Mesendoderm (in vitro differentiated cells): ENCODE measurements at regions not wholly inside any gene's neighbourhood (a gene's known extent, or its start where the extent isn't known, plus 50 kb on each side); places are given as distances from the start of the nearest gene placed in this dataset.

ENCODE experiments used
- DNase-seq: peaks from one replicate; pipeline ENCODE4 v3.0.0; 2013
- H2AK5ac ChIP-seq: 2 replicates; pipeline ENCODE4 v1.6.1; 2013; ENCODE audit warnings: low read length, inconsistent platforms
- H2BK120ac ChIP-seq: 2 replicates; pipeline ENCODE4 v1.6.1; 2013; ENCODE audit warnings: low read depth, mild to moderate bottlenecking, low read length, moderate library complexity, mixed read lengths
- H2BK15ac ChIP-seq: replicated peaks from 2 replicates; pipeline ENCODE4 v1.6.1; 2013; ENCODE audit warnings: low read depth, mild to moderate bottlenecking, moderate library complexity
- H2BK5ac ChIP-seq: 2 replicates; pipeline ENCODE4 v1.6.1; 2013; ENCODE audit warnings: low read length, inconsistent platforms
- H3K18ac ChIP-seq: 2 replicates; pipeline ENCODE4 v1.6.1; 2013; ENCODE audit warnings: mild to moderate bottlenecking, low read length, mixed read lengths
- H3K23ac ChIP-seq: one replicate; pipeline ENCODE4 v1.6.1; 2013; ENCODE audit warnings: low read length
- H3K27ac ChIP-seq: 2 replicates; pipeline ENCODE4 v1.5.1; 2013; ENCODE audit warnings: low read depth, mild to moderate bottlenecking, inconsistent platforms, low read length, moderate library complexity
- H3K27me3 ChIP-seq: 2 replicates; pipeline ENCODE4 v1.6.1; 2013; ENCODE audit warnings: low read length, control low read depth, mild to moderate bottlenecking, inconsistent platforms; ENCODE audit not compliant: insufficient read depth, poor library complexity
- H3K36me3 ChIP-seq: 2 replicates; pipeline ENCODE4 v1.6.1; 2013; ENCODE audit warnings: low read length, inconsistent platforms; ENCODE audit not compliant: control insufficient read depth, insufficient read depth
- H3K4ac ChIP-seq: one replicate; pipeline ENCODE4 v1.6.1; 2013; ENCODE audit warnings: low read depth, mild to moderate bottlenecking, low read length, moderate library complexity
- H3K4me1 ChIP-seq: 2 replicates; pipeline ENCODE4 v1.6.1; 2013; ENCODE audit warnings: low read depth, low read length, inconsistent platforms; ENCODE audit not compliant: control insufficient read depth
- H3K4me2 ChIP-seq: 2 replicates; pipeline ENCODE4 v1.6.1; 2013; ENCODE audit warnings: low read length
- H3K4me3 ChIP-seq: 2 replicates; pipeline ENCODE4 v1.5.1; 2013; ENCODE audit warnings: mild to moderate bottlenecking, low read length
- H3K56ac ChIP-seq: one replicate; pipeline ENCODE4 v1.6.1; 2013; ENCODE audit warnings: low read length
- H3K79me1 ChIP-seq: 2 replicates; pipeline ENCODE4 v1.6.1; 2013; ENCODE audit warnings: low read length, inconsistent platforms
- H3K79me2 ChIP-seq: 2 replicates; pipeline ENCODE4 v1.6.1; 2013; ENCODE audit warnings: mild to moderate bottlenecking, low read length; ENCODE audit not compliant: control insufficient read depth, insufficient read depth
- H3K9ac ChIP-seq: 2 replicates; pipeline ENCODE4 v1.6.1; 2013; ENCODE audit warnings: low read length, inconsistent platforms
- H4K5ac ChIP-seq: one replicate; pipeline ENCODE4 v1.6.1; 2013; ENCODE audit warnings: low read length
- H4K8ac ChIP-seq: one replicate; pipeline ENCODE4 v1.6.1; 2013; ENCODE audit warnings: low read depth, mild to moderate bottlenecking, control low read depth, low read length, moderate library complexity
- WGBS: extraction: QIAGEN DNeasy Blood & Tissue Kit; methylation state at CpG from one replicate; pipeline ENCODE4 v1.1.7; 2013; ENCODE audit warnings: low lambda C conversion rate, missing lambda C conversion rate; ENCODE audit not compliant: insufficient coverage; ENCODE audit errors: extremely low coverage; 5-methylcytosine and 5-hydroxymethylcytosine counted together

GRCh38 chr4:71126719-71127118, 133.3 kb downstream of the DCK start:
- Histone ChIP-seq H4K8ac (no peak overlapping the region), H3K4me1 (no peaks in the 10 kb centered on the region), H2BK15ac (no peak overlapping the region), H3K23ac (no peak overlapping the region), H3K56ac (no peak overlapping the region), H3K4me3 (no peak overlapping the region), H3K79me2 (no peaks in the 10 kb centered on the region), H3K4me2 (no peak overlapping the region), H3K79me1 (no peaks in the 10 kb centered on the region), H2BK5ac (no peak overlapping the region), H4K5ac (no peak overlapping the region), H3K4ac (no peak overlapping the region), H2BK120ac (no peak overlapping the region), H3K18ac (no peak overlapping the region), H2AK5ac (no peak overlapping the region), H3K27me3 (no peaks in the 10 kb centered on the region), H3K27ac (no peak overlapping the region), H3K9ac (no peak overlapping the region), H3K36me3 (no peaks in the 10 kb centered on the region)
- DNase-seq, result no peak
- no CpG with 5 or more reads among the region's 1 CpG for WGBS

- Histone ChIP-seq H4K5ac (no peak overlapping the region), H2BK120ac (no peak overlapping the region), H3K9ac (no peak overlapping the region), H3K79me2 (no peaks in the 10 kb centered on the region), H3K4ac (no peak overlapping the region), H3K23ac (no peak overlapping the region), H3K56ac (no peak overlapping the region), H3K79me1 (no peaks in the 10 kb centered on the region), H3K27me3 (no peaks in the 10 kb centered on the region), H3K4me2 (no peak overlapping the region), H2BK15ac (no peak overlapping the region), H3K36me3 (no peaks in the 10 kb centered on the region), H2AK5ac (no peak overlapping the region), H2BK5ac (no peak overlapping the region), H3K18ac (no peak overlapping the region), H3K4me1 (no peaks in the 10 kb centered on the region), H3K4me3 (no peak overlapping the region), H3K27ac (no peak overlapping the region), H4K8ac (no peak overlapping the region)
- DNase-seq, result peak; percentile 20
- WGBS, result no CpG with 5 or more reads among the region's 9 CpGs
Observed at GRCh38 chr4:71130827-71131603, 137.6 kb downstream of the DCK start.

GRCh38 chr4:71132486-71132885, 139.0 kb downstream of the DCK start:
- Histone ChIP-seq H3K4me3 (no peak overlapping the region), H3K4ac (no peak overlapping the region)

GRCh38 chr4:71133491-71133890, 140.0 kb downstream of the DCK start:
- H3K27me3 ChIP-seq, result no peaks in the 10 kb centered on the region
- no peak overlapping the region for H2BK120ac ChIP-seq
- H3K4ac ChIP-seq, result no peak overlapping the region
- DNase-seq, result no peak
- H2AK5ac ChIP-seq, result no peak overlapping the region
- H2BK15ac ChIP-seq, result no peak overlapping the region
- no peak overlapping the region for H3K56ac ChIP-seq
- no peak overlapping the region for H3K27ac ChIP-seq
- H3K4me1 ChIP-seq, result no peaks in the 10 kb centered on the region
- no peak overlapping the region for H3K4me3 ChIP-seq
- H4K8ac ChIP-seq, result no peak overlapping the region
- no peaks in the 10 kb centered on the region for H3K36me3 ChIP-seq
- WGBS, result no CpG with 5 or more reads among the region's 6 CpGs
- no peak overlapping the region for H3K18ac ChIP-seq
- H3K23ac ChIP-seq, result no peak overlapping the region
- H3K79me2 ChIP-seq, result no peaks in the 10 kb centered on the region
- H3K4me2 ChIP-seq, result no peak overlapping the region
- H2BK5ac ChIP-seq, result no peak overlapping the region
- H4K5ac ChIP-seq, result no peak overlapping the region
- H3K79me1 ChIP-seq, result no peaks in the 10 kb centered on the region
- no peak overlapping the region for H3K9ac ChIP-seq

More at GRCh38 chr4:71132486-71132885, 139.0 kb downstream of the DCK start:
- no peak overlapping the region for H2AK5ac ChIP-seq
- no peak overlapping the region for H3K27ac ChIP-seq
- no peak overlapping the region for H4K8ac ChIP-seq
- no peak overlapping the region for H3K9ac ChIP-seq
- H4K5ac ChIP-seq, result no peak overlapping the region
- no peaks in the 10 kb centered on the region for H3K4me1 ChIP-seq
- H3K23ac ChIP-seq, result no peak overlapping the region
- no peaks in the 10 kb centered on the region for H3K79me2 ChIP-seq
- no peak overlapping the region for H2BK5ac ChIP-seq
- no peak overlapping the region for H3K4me2 ChIP-seq
- no peak overlapping the region for H2BK15ac ChIP-seq
- H3K18ac ChIP-seq, result no peak overlapping the region
- no peak for DNase-seq
- H3K56ac ChIP-seq, result no peak overlapping the region
- H3K79me1 ChIP-seq, result no peaks in the 10 kb centered on the region
- H3K36me3 ChIP-seq, result no peaks in the 10 kb centered on the region
- H2BK120ac ChIP-seq, result no peak overlapping the region
- H3K27me3 ChIP-seq, result no peaks in the 10 kb centered on the region

GRCh38 chr4:71136071-71136470, 142.6 kb downstream of the DCK start:
- H4K8ac ChIP-seq, result no peak overlapping the region
- H2AK5ac ChIP-seq, result no peak overlapping the region
- no peak overlapping the region for H3K9ac ChIP-seq
- no peak overlapping the region for H4K5ac ChIP-seq
- no peaks in the 10 kb centered on the region for H3K27me3 ChIP-seq
- H3K27ac ChIP-seq, result no peak overlapping the region
- no peak overlapping the region for H2BK15ac ChIP-seq
- H3K4me2 ChIP-seq, result no peak overlapping the region
- H3K79me1 ChIP-seq, result no peaks in the 10 kb centered on the region
- H3K4ac ChIP-seq, result no peak overlapping the region
- no peak for DNase-seq
- no peaks in the 10 kb centered on the region for H3K36me3 ChIP-seq
- no peaks in the 10 kb centered on the region for H3K4me1 ChIP-seq
- no CpG with 5 or more reads among the region's 1 CpG for WGBS
- no peak overlapping the region for H2BK120ac ChIP-seq
- no peak overlapping the region for H3K23ac ChIP-seq
- no peak overlapping the region for H3K56ac ChIP-seq
- H3K4me3 ChIP-seq, result no peak overlapping the region
- no peak overlapping the region for H3K18ac ChIP-seq
- no peak overlapping the region for H2BK5ac ChIP-seq
- H3K79me2 ChIP-seq, result no peaks in the 10 kb centered on the region

GRCh38 chr4:71138007-71138615, 144.7 kb downstream of the DCK start:
- no peak overlapping the region for H3K56ac ChIP-seq
- no peak for DNase-seq
- H3K4me1 ChIP-seq, result no peaks in the 10 kb centered on the region
- H4K8ac ChIP-seq, result no peak overlapping the region
- H2BK15ac ChIP-seq, result no peak overlapping the region
- no peak overlapping the region for H3K4me2 ChIP-seq
- H2AK5ac ChIP-seq, result no peak overlapping the region
- H3K23ac ChIP-seq, result no peak overlapping the region
- no peaks in the 10 kb centered on the region for H3K27me3 ChIP-seq
- no peak overlapping the region for H3K27ac ChIP-seq
- no peak overlapping the region for H3K18ac ChIP-seq
- no peaks in the 10 kb centered on the region for H3K36me3 ChIP-seq
- H4K5ac ChIP-seq, result no peak overlapping the region
- WGBS, result no CpG with 5 or more reads among the region's 4 CpGs
- H2BK120ac ChIP-seq, result no peak overlapping the region
- H3K79me1 ChIP-seq, result no peaks in the 10 kb centered on the region
- no peak overlapping the region for H3K4ac ChIP-seq
- H3K9ac ChIP-seq, result no peak overlapping the region
- no peak overlapping the region for H2BK5ac ChIP-seq
- no peak overlapping the region for H3K4me3 ChIP-seq
- H3K79me2 ChIP-seq, result no peaks in the 10 kb centered on the region
